HepG2 (cell line): ENCODE measurements at regions not wholly inside any gene's neighbourhood (a gene's known extent, or its start where the extent isn't known, plus 50 kb on each side); places are given as distances from the start of the nearest gene placed in this dataset.

Experiments
- ATAC-seq: fragments of 200-7000 bp; cut with Tn5 transposase; 3 replicates; pipeline ENCODE4 v1.9.1; 2020; ENCODE audit warnings: mild to moderate bottlenecking, moderate library complexity
- BruUV-seq: library from RNA; stranded (reverse); fragments of 400-500 nt; replicated peaks from 2 replicates; lab custom pipeline; 2021; lab: Mats Ljungman, UMichigan
- CTCF ChIA-PET: fragments of 300-600 bp; formaldehyde crosslinking; extraction: SDS; loops from one replicate; lab custom pipeline; 2021; ENCODE audit warnings: low total read pairs, inconsistent platforms, low intra/inter-chr PET ratio; lab: Yijun Ruan, JAX
- POLR2A ChIA-PET: fragments of 350-600 bp; sonication (Branson Sonifier 250); formaldehyde crosslinking; loops from one replicate; lab custom pipeline; 2020; ENCODE audit warnings: antibody characterized with exemption, inconsistent platforms; lab: Yijun Ruan, JAX
- DNase-seq: peaks from one replicate; pipeline ENCODE4 v3.0.0-alpha.2; 2015; ENCODE audit warnings: low spot score
- FAIRE-seq: peaks from 3 replicates; lab custom pipeline; 2011; peaks lifted over from hg19 to GRCh38; lab: Jason Lieb, UNC
- H2AFZ ChIP-seq: one replicate; pipeline ENCODE4 v1.6.1; 2011; ENCODE audit warnings: low read length, inconsistent platforms
- H3K27ac ChIP-seq: fragments of 300-600 bp; 3 replicates; pipeline ENCODE4 v1.8.0; 2011; ENCODE audit warnings: mixed run types, mild to moderate bottlenecking, mixed read lengths, low read length, inconsistent platforms; ENCODE audit not compliant: insufficient read depth; ENCODE audit errors: extremely low read length
- H3K27me3 ChIP-seq, 2 experiments: fragments of 200-600 bp in 1 of 2; 2 replicates in 1 of 2; 3 replicates in 1 of 2; pipeline versions ENCODE4 v1.6.0 to v1.8.0; 2011; ENCODE audit warnings: low read length in 2 of 2, mild to moderate bottlenecking in 2 of 2, moderate library complexity in 2 of 2, inconsistent platforms in 1 of 2; ENCODE audit not compliant: insufficient read depth in 2 of 2, control insufficient read depth in 1 of 2
- H3K36me3 ChIP-seq, 2 experiments: fragments of 200-600 bp in 1 of 2; replicated peaks in 1 of 2; 2 replicates in 1 of 2; 3 replicates in 1 of 2; pipeline versions ENCODE4 v1.5.1 to v1.8.0; 2011; ENCODE audit warnings: low read length in 2 of 2, inconsistent platforms in 1 of 2; ENCODE audit not compliant: insufficient read depth in 2 of 2, control insufficient read depth in 1 of 2
- H3K4me1 ChIP-seq: 2 replicates; pipeline ENCODE4 v1.5.1; 2012; ENCODE audit warnings: low read length, inconsistent platforms; ENCODE audit not compliant: insufficient read depth
- H3K4me2 ChIP-seq: 2 replicates; pipeline ENCODE4 v1.6.0; 2011; ENCODE audit warnings: low read depth, low read length, inconsistent platforms
- H3K4me3 ChIP-seq, 3 experiments: fragments of 200-600 bp in 1 of 3; sonication (generic), shearing (Covaris generic) in 1 of 3; replicated peaks in 1 of 3; 2 replicates each; pipeline ENCODE4 v1.5.1; 2011 to 2016; ENCODE audit warnings: low read length in 3 of 3, inconsistent platforms in 2 of 3, low read depth in 2 of 3, mild to moderate bottlenecking in 2 of 3, control low read depth in 1 of 3, mixed read lengths in 1 of 3; ENCODE audit not compliant: insufficient read depth in 1 of 3
- H3K79me2 ChIP-seq: one replicate; pipeline ENCODE4 v1.6.1; 2011; ENCODE audit warnings: low read length, inconsistent platforms; ENCODE audit not compliant: insufficient read depth
- H3K9ac ChIP-seq: 2 replicates; pipeline ENCODE4 v1.6.0; 2011; ENCODE audit warnings: mild to moderate bottlenecking, low read depth, low read length, inconsistent platforms; ENCODE audit not compliant: insufficient read depth
- H3K9me3 ChIP-seq: 2 replicates; pipeline ENCODE4 v1.5.1; 2012; ENCODE audit warnings: mild to moderate bottlenecking, low read length
- H4K20me1 ChIP-seq: 2 replicates; pipeline ENCODE4 v1.6.0; 2011; ENCODE audit warnings: inconsistent platforms, mild to moderate bottlenecking, low read length, moderate library complexity; ENCODE audit not compliant: insufficient read depth
- CEBPG ChIP-seq: IDR thresholded peaks from 2 replicates; pipeline ENCODE4 v1.6.1; 2016
- PHF5A ChIP-seq: IDR thresholded peaks from one replicate; pipeline ENCODE4 v1.6.1; 2018; ENCODE audit warnings: low read depth, missing genetic modification reagents; ENCODE audit not compliant: unreplicated experiment
- RBM22 ChIP-seq: fragments of 200-400 bp; formaldehyde crosslinking; optimal IDR thresholded peaks from 2 replicates; pipeline ENCODE3; 2017; ENCODE audit warnings: mild to moderate bottlenecking, low read length, moderate library complexity
- RFX5 ChIP-seq: IDR thresholded peaks from 2 replicates; pipeline ENCODE4 v1.6.1; 2011; ENCODE audit warnings: low read depth, low read length, improper control_type of control experiment
- SP140L ChIP-seq: sonication (generic); formaldehyde crosslinking; IDR thresholded peaks from 2 replicates; pipeline ENCODE4 v1.4.0; 2020; ENCODE audit warnings: missing genetic modification reagents, borderline replicate concordance
- STAG1 ChIP-seq: sonication (generic); formaldehyde crosslinking; IDR thresholded peaks from 2 replicates; pipeline ENCODE4 v1.4.0; 2020; ENCODE audit warnings: missing genetic modification reagents
- TAF15 ChIP-seq: fragments of 200-400 bp; formaldehyde crosslinking; IDR thresholded peaks from one replicate; pipeline ENCODE4 v1.6.1; 2018; ENCODE audit warnings: mild to moderate bottlenecking, low read depth, low read length; ENCODE audit not compliant: poor library complexity, severe bottlenecking
- ZNF337 ChIP-seq: sonication (generic); formaldehyde crosslinking; IDR thresholded peaks from 2 replicates; pipeline ENCODE4 v1.5.1; 2020; ENCODE audit warnings: missing genetic modification reagents, low read depth, mild to moderate bottlenecking, borderline replicate concordance
- ZNF605 ChIP-seq: sonication (generic); formaldehyde crosslinking; IDR thresholded peaks from 2 replicates; pipeline ENCODE4 v1.8.0; 2022; ENCODE audit warnings: mild to moderate bottlenecking, missing genetic modification reagents
- WGBS: methylation state at CpG from one replicate; pipeline ENCODE4 v1.1.6; 2017; ENCODE audit warnings: low lambda C conversion rate; 5-methylcytosine and 5-hydroxymethylcytosine counted together
- in situ Hi-C: cut with HindIII; loops from 2 replicates; pipeline ENCODE4 v1.10.0; 2017; ENCODE audit warnings: low pct_unique_long_range_greater_than_20kb; ENCODE audit not compliant: extremely low pct_ligation_motif_present
- intact Hi-C: fragments of 100-400 bp; cut with micrococcal nuclease; formaldehyde crosslinking; loops from one replicate; pipeline ENCODE4 v1.10.0; 2022; ENCODE audit not compliant: unreplicated experiment
- TF ChIP-seq, protein P1 (sequence below): sonication (generic); formaldehyde crosslinking; IDR thresholded peaks from 2 replicates; pipeline ENCODE4 v1.4.0; 2020; ENCODE audit warnings: missing genetic modification reagents
- TF ChIP-seq, protein P2 (sequence below): IDR thresholded peaks from 2 replicates; pipeline ENCODE4 v1.6.1; 2012; ENCODE audit warnings: low read length, improper control_type of control experiment

- H3K36me3 ChIP-seq, result no peaks in the 10 kb centered on the region
- BruUV-seq, result no TSS peak
- ATAC-seq, result no peak
- in situ Hi-C loops, result loop anchor here (5.0 kb wide), 1 partner anchor 186 kb away; no protein-coding TSS in a partner anchor
- intact Hi-C loops, result no loop called here
- H3K4me3 ChIP-seq, result no peak overlapping the region
- H3K27ac ChIP-seq, result no peak overlapping the region
- no peak overlapping the region for H3K9ac ChIP-seq
- H3K27me3 ChIP-seq, result no peaks in the 10 kb centered on the region
- no peak overlapping the region for H3K4me2 ChIP-seq
- H2AFZ ChIP-seq, result no peak overlapping the region
- 65% methylated on average over 5 of the region's 5 CpGs for WGBS
- no peak for DNase-seq
- ChIA-PET POLR2A (interaction anchor here (2.8 kb wide), 1 partner anchor 15 kb away, joined by 12 read pairs; no protein-coding TSS in a partner anchor), CTCF (no interaction called here)
- no peaks in the 10 kb centered on the region for H3K79me2 ChIP-seq
- peaks cover 12% of the 10 kb centered on the region for H3K4me1 ChIP-seq
- H4K20me1 ChIP-seq, result no peaks in the 10 kb centered on the region
- no peaks in the 10 kb centered on the region for H3K9me3 ChIP-seq
- FAIRE-seq, result no peak
- TF ChIP-seq ZNF605 (CRISPR knock-in tag), result no peak
- no peak for TF ChIP-seq PHF5A (CRISPR knock-in tag)
- no peak for TF ChIP-seq CEBPG (CRISPR knock-in tag)
- TF ChIP-seq STAG1 (CRISPR knock-in tag), result no peak
- TF ChIP-seq TAF15, result no peak
- TF ChIP-seq, all 625 proteins: peak for 0
These were observed 78.9 kb downstream of the FAM50B start for GRCh38 chr6:3928111-3928510.

- ATAC-seq (no peak), DNase-seq (no peak), FAIRE-seq (no peak)
- H3K27ac ChIP-seq, result no peak overlapping the region
- no peak overlapping the region for H2AFZ ChIP-seq
- H3K27me3 ChIP-seq, result no peaks in the 10 kb centered on the region
- POLR2A ChIA-PET, result interaction anchor here (1.0 to 2.8 kb wide), 3 partner anchors 16 to 184 kb away, joined by 3 to 12 read pairs (median 4); no protein-coding TSS in a partner anchor
- no peak overlapping the region for H3K9ac ChIP-seq
- no peaks in the 10 kb centered on the region for H3K79me2 ChIP-seq
- in situ Hi-C loops, result loop anchor here (5.0 kb wide), 1 partner anchor 187 kb away; no protein-coding TSS in a partner anchor
- H3K4me3 ChIP-seq, result no peak overlapping the region
- no peaks in the 10 kb centered on the region for H4K20me1 ChIP-seq
- no peak overlapping the region for H3K4me2 ChIP-seq
- H3K4me1 ChIP-seq, result peaks cover 16% of the 10 kb centered on the region
- 91% methylated on average over 6 of the region's 6 CpGs for WGBS
- no peaks in the 10 kb centered on the region for H3K36me3 ChIP-seq
- intact Hi-C loops, result no loop called here
- CTCF ChIA-PET, result no interaction called here
- BruUV-seq, result no TSS peak
- no peaks in the 10 kb centered on the region for H3K9me3 ChIP-seq
- no peak for TF ChIP-seq ZNF337 (CRISPR knock-in tag)
- TF ChIP-seq RFX5, result no peak
- TF ChIP-seq, protein P1, sequence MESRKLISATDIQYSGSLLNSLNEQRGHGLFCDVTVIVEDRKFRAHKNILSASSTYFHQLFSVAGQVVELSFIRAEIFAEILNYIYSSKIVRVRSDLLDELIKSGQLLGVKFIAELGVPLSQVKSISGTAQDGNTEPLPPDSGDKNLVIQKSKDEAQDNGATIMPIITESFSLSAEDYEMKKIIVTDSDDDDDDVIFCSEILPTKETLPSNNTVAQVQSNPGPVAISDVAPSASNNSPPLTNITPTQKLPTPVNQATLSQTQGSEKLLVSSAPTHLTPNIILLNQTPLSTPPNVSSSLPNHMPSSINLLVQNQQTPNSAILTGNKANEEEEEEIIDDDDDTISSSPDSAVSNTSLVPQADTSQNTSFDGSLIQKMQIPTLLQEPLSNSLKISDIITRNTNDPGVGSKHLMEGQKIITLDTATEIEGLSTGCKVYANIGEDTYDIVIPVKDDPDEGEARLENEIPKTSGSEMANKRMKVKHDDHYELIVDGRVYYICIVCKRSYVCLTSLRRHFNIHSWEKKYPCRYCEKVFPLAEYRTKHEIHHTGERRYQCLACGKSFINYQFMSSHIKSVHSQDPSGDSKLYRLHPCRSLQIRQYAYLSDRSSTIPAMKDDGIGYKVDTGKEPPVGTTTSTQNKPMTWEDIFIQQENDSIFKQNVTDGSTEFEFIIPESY (CRISPR knock-in tag), result 0 out of 2 replicates have a peak, but pooled peaks have one; percentile 16
- TF ChIP-seq, protein P2, sequence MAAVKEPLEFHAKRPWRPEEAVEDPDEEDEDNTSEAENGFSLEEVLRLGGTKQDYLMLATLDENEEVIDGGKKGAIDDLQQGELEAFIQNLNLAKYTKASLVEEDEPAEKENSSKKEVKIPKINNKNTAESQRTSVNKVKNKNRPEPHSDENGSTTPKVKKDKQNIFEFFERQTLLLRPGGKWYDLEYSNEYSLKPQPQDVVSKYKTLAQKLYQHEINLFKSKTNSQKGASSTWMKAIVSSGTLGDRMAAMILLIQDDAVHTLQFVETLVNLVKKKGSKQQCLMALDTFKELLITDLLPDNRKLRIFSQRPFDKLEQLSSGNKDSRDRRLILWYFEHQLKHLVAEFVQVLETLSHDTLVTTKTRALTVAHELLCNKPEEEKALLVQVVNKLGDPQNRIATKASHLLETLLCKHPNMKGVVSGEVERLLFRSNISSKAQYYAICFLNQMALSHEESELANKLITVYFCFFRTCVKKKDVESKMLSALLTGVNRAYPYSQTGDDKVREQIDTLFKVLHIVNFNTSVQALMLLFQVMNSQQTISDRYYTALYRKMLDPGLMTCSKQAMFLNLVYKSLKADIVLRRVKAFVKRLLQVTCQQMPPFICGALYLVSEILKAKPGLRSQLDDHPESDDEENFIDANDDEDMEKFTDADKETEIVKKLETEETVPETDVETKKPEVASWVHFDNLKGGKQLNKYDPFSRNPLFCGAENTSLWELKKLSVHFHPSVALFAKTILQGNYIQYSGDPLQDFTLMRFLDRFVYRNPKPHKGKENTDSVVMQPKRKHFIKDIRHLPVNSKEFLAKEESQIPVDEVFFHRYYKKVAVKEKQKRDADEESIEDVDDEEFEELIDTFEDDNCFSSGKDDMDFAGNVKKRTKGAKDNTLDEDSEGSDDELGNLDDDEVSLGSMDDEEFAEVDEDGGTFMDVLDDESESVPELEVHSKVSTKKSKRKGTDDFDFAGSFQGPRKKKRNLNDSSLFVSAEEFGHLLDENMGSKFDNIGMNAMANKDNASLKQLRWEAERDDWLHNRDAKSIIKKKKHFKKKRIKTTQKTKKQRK, result no peak
- no peak for TF ChIP-seq SP140L (CRISPR knock-in tag)
- no peak for TF ChIP-seq RBM22
- TF ChIP-seq, all 625 proteins: peak for 1
These were observed 80.2 kb downstream of the FAM50B start for GRCh38 chr6:3929281-3929798.
